ENCODE measurements at regions not wholly inside any gene's neighbourhood (a gene's known extent, or its start where the extent isn't known, plus 50 kb on each side); places are given as distances from the start of the nearest gene placed in this dataset.

- Histone ChIP-seq H3K27ac (ENCODE audit: low read depth, low read length) (no peak overlapping the region), H3K36me3 (ENCODE audit: control insufficient read depth, insufficient read depth, low read length) (no peaks in the 10 kb centered on the region), H3K27me3 (ENCODE audit: control insufficient read depth, insufficient read depth, low read length) (no peaks in the 10 kb centered on the region), H3K9me3 (ENCODE audit: control insufficient read depth, insufficient read depth, low read length) (no peaks in the 10 kb centered on the region), H3K9ac (ENCODE audit: low read depth, low read length) (no peak overlapping the region), H3K4me1 (ENCODE audit: control insufficient read depth, insufficient read depth, low read length) (no peaks in the 10 kb centered on the region), H3K4me3 (ENCODE audit: low read depth, low read length) (no peak overlapping the region)
Measured at GRCh38 chr18:76557026-76557575, 62.1 kb upstream of the ZNF516 start.

GRCh38 chr18:76554547-76555222 lies 59.6 kb upstream of the ZNF516 start:
- no peak overlapping the region for H3K27ac ChIP-seq (ENCODE audit: low read depth, low read length)
- H3K4me1 ChIP-seq (ENCODE audit: control insufficient read depth, insufficient read depth, low read length) = no peaks in the 10 kb centered on the region

GRCh38 chr18:76553715-76554546 lies 58.9 kb upstream of the ZNF516 start:
- Histone ChIP-seq H3K36me3 (ENCODE audit: control insufficient read depth, insufficient read depth, low read length) (no peaks in the 10 kb centered on the region), H3K4me3 (ENCODE audit: low read depth, low read length) (no peak overlapping the region), H3K27me3 (ENCODE audit: control insufficient read depth, insufficient read depth, low read length) (no peaks in the 10 kb centered on the region), H3K9me3 (ENCODE audit: control insufficient read depth, insufficient read depth, low read length) (no peaks in the 10 kb centered on the region), H3K4me1 (ENCODE audit: control insufficient read depth, insufficient read depth, low read length) (no peaks in the 10 kb centered on the region), H3K27ac (ENCODE audit: low read depth, low read length) (no peak overlapping the region), H3K9ac (ENCODE audit: low read depth, low read length) (no peak overlapping the region)

More at GRCh38 chr18:76554547-76555222, 59.6 kb upstream of the ZNF516 start:
- H3K36me3 ChIP-seq (ENCODE audit: control insufficient read depth, insufficient read depth, low read length) = no peaks in the 10 kb centered on the region
- no peak overlapping the region for H3K4me3 ChIP-seq (ENCODE audit: low read depth, low read length)
- H3K27me3 ChIP-seq (ENCODE audit: control insufficient read depth, insufficient read depth, low read length) = no peaks in the 10 kb centered on the region
- no peaks in the 10 kb centered on the region for H3K9me3 ChIP-seq (ENCODE audit: control insufficient read depth, insufficient read depth, low read length)
- no peak overlapping the region for H3K9ac ChIP-seq (ENCODE audit: low read depth, low read length)

- Histone ChIP-seq H3K9me3 (ENCODE audit: control insufficient read depth, insufficient read depth, low read length) (no peaks in the 10 kb centered on the region), H3K9ac (ENCODE audit: low read depth, low read length) (no peak overlapping the region), H3K27ac (ENCODE audit: low read depth, low read length) (no peak overlapping the region), H3K36me3 (ENCODE audit: control insufficient read depth, insufficient read depth, low read length) (no peaks in the 10 kb centered on the region), H3K4me3 (ENCODE audit: low read depth, low read length) (no peak overlapping the region), H3K27me3 (ENCODE audit: control insufficient read depth, insufficient read depth, low read length) (no peaks in the 10 kb centered on the region), H3K4me1 (ENCODE audit: control insufficient read depth, insufficient read depth, low read length) (peaks cover 18% of the 10 kb centered on the region)
Measured at GRCh38 chr18:76548541-76548940, 53.5 kb upstream of the ZNF516 start.

- Histone ChIP-seq H3K4me1 (ENCODE audit: control insufficient read depth, insufficient read depth, low read length) (peaks cover 18% of the 10 kb centered on the region), H3K36me3 (ENCODE audit: control insufficient read depth, insufficient read depth, low read length) (no peaks in the 10 kb centered on the region), H3K9ac (ENCODE audit: low read depth, low read length) (no peak overlapping the region), H3K9me3 (ENCODE audit: control insufficient read depth, insufficient read depth, low read length) (no peaks in the 10 kb centered on the region), H3K27me3 (ENCODE audit: control insufficient read depth, insufficient read depth, low read length) (no peaks in the 10 kb centered on the region), H3K27ac (ENCODE audit: low read depth, low read length) (no peak overlapping the region), H3K4me3 (ENCODE audit: low read depth, low read length) (no peak overlapping the region)
Measured at GRCh38 chr18:76547296-76547695, 52.3 kb upstream of the ZNF516 start.

- Histone ChIP-seq H3K4me1 (ENCODE audit: control insufficient read depth, insufficient read depth, low read length) (peaks cover 18% of the 10 kb centered on the region), H3K9me3 (ENCODE audit: control insufficient read depth, insufficient read depth, low read length) (no peaks in the 10 kb centered on the region), H3K9ac (ENCODE audit: low read depth, low read length) (no peak overlapping the region), H3K27me3 (ENCODE audit: control insufficient read depth, insufficient read depth, low read length) (no peaks in the 10 kb centered on the region), H3K27ac (ENCODE audit: low read depth, low read length) (no peak overlapping the region), H3K36me3 (ENCODE audit: control insufficient read depth, insufficient read depth, low read length) (no peaks in the 10 kb centered on the region), H3K4me3 (ENCODE audit: low read depth, low read length) (no peak overlapping the region)
Measured at GRCh38 chr18:76546436-76546835, 51.4 kb upstream of the ZNF516 start.

GRCh38 chr18:76546088-76546435 lies 51.0 kb upstream of the ZNF516 start:
- Histone ChIP-seq H3K27ac (ENCODE audit: low read depth, low read length) (no peak overlapping the region), H3K27me3 (ENCODE audit: control insufficient read depth, insufficient read depth, low read length) (no peaks in the 10 kb centered on the region), H3K4me3 (ENCODE audit: low read depth, low read length) (no peak overlapping the region), H3K9me3 (ENCODE audit: control insufficient read depth, insufficient read depth, low read length) (no peaks in the 10 kb centered on the region), H3K36me3 (ENCODE audit: control insufficient read depth, insufficient read depth, low read length) (no peaks in the 10 kb centered on the region), H3K4me1 (ENCODE audit: control insufficient read depth, insufficient read depth, low read length) (peaks cover 18% of the 10 kb centered on the region), H3K9ac (ENCODE audit: low read depth, low read length) (no peak overlapping the region)

- no peak overlapping the region for H3K4me3 ChIP-seq (ENCODE audit: low read depth, low read length)
- no peaks in the 10 kb centered on the region for H3K27me3 ChIP-seq (ENCODE audit: control insufficient read depth, insufficient read depth, low read length)
- no peak overlapping the region for H3K9ac ChIP-seq (ENCODE audit: low read depth, low read length)
- peaks cover 18% of the 10 kb centered on the region for H3K4me1 ChIP-seq (ENCODE audit: control insufficient read depth, insufficient read depth, low read length)
- no peaks in the 10 kb centered on the region for H3K9me3 ChIP-seq (ENCODE audit: control insufficient read depth, insufficient read depth, low read length)
- H3K27ac ChIP-seq (ENCODE audit: low read depth, low read length) = no peak overlapping the region
- H3K36me3 ChIP-seq (ENCODE audit: control insufficient read depth, insufficient read depth, low read length) = no peaks in the 10 kb centered on the region
Measured at GRCh38 chr18:76545433-76546087, 50.5 kb upstream of the ZNF516 start.

GRCh38 chr18:76544511-76545345 lies 49.7 kb upstream of the ZNF516 start:
- H3K4me3 ChIP-seq (ENCODE audit: low read depth, low read length) = no peak overlapping the region

More at GRCh38 chr18:76544511-76545345, 49.7 kb upstream of the ZNF516 start:
- H3K9me3 ChIP-seq (ENCODE audit: control insufficient read depth, insufficient read depth, low read length) = no peaks in the 10 kb centered on the region
- H3K27ac ChIP-seq (ENCODE audit: low read depth, low read length) = no peak overlapping the region
- H3K27me3 ChIP-seq (ENCODE audit: control insufficient read depth, insufficient read depth, low read length) = no peaks in the 10 kb centered on the region
- H3K36me3 ChIP-seq (ENCODE audit: control insufficient read depth, insufficient read depth, low read length) = no peaks in the 10 kb centered on the region
- peaks cover 18% of the 10 kb centered on the region for H3K4me1 ChIP-seq (ENCODE audit: control insufficient read depth, insufficient read depth, low read length)
- H3K9ac ChIP-seq (ENCODE audit: low read depth, low read length) = no peak overlapping the region

Data from HUES48 (cell line).